Common myeloid progenitor, CD34-positive (primary cell): ENCODE measurements at regions not wholly inside any gene's neighbourhood (a gene's known extent, or its start where the extent isn't known, plus 50 kb on each side); places are given as distances from the start of the nearest gene placed in this dataset.

ENCODE experiments used
- CTCF ChIA-PET: fragments of 350-600 bp; sonication (Branson Sonifier 250); formaldehyde crosslinking; loops from one replicate; lab custom pipeline; 2021; ENCODE audit warnings: antibody characterized with exemption; lab: Charles Lee
- POLR2A ChIA-PET: fragments of 350-600 bp; sonication (Branson Sonifier 250); formaldehyde crosslinking; loops from one replicate; lab custom pipeline; 2021; ENCODE audit warnings: antibody characterized with exemption; lab: Charles Lee
- DNase-seq, 3 donors: peaks; one replicate each; pipeline versions ENCODE4 v3.0.0 to v3.0.0-alpha.2; 2013
- H3K27ac ChIP-seq, 2 experiments: 1 replicate in 1 of 2; 2 replicates in 1 of 2; pipeline ENCODE4 v1.7.0; 2013; ENCODE audit warnings: inconsistent platforms in 2 of 2, low read length in 2 of 2, mild to moderate bottlenecking in 2 of 2, low read depth in 1 of 2, moderate library complexity in 1 of 2; ENCODE audit not compliant: severe bottlenecking in 2 of 2, insufficient read depth in 1 of 2, poor library complexity in 1 of 2
- H3K27me3 ChIP-seq, 5 experiments: replicated peaks in 2 of 5; 1 replicate in 3 of 5; 2 replicates in 2 of 5; pipeline versions ENCODE4 v1.6.1 to v1.7.0; 2013; ENCODE audit warnings: low read length in 4 of 5, mild to moderate bottlenecking in 2 of 5, moderate library complexity in 2 of 5, inconsistent platforms in 1 of 5; ENCODE audit not compliant: insufficient read depth in 5 of 5, control insufficient read depth in 4 of 5
- H3K36me3 ChIP-seq, 4 experiments: 1 replicate in 2 of 4; 2 replicates in 2 of 4; pipeline versions ENCODE4 v1.6.1 to v1.7.0; 2013; ENCODE audit warnings: low read length in 3 of 4, control low read depth in 1 of 4, mild to moderate bottlenecking in 1 of 4; ENCODE audit not compliant: control insufficient read depth in 4 of 4, insufficient read depth in 4 of 4
- H3K4me1 ChIP-seq, 4 experiments: 1 replicate in 3 of 4; 2 replicates in 1 of 4; pipeline versions ENCODE4 v1.6.1 to v1.7.1; 2013; ENCODE audit warnings: low read length in 3 of 4, mild to moderate bottlenecking in 3 of 4, control low read depth in 1 of 4, inconsistent platforms in 1 of 4, moderate library complexity in 1 of 4; ENCODE audit not compliant: control insufficient read depth in 4 of 4, insufficient read depth in 4 of 4; ENCODE audit errors: control extremely low read depth in 1 of 4
- H3K4me3 ChIP-seq, 7 experiments: 1 replicate in 4 of 7; 2 replicates in 3 of 7; pipeline versions ENCODE4 v1.5.1 to v1.7.0; 2013; ENCODE audit warnings: mild to moderate bottlenecking in 7 of 7, low read length in 6 of 7, moderate library complexity in 6 of 7, inconsistent platforms in 2 of 7, low read depth in 2 of 7, control low read depth in 1 of 7; ENCODE audit not compliant: insufficient read depth in 4 of 7, control insufficient read depth in 1 of 7; ENCODE audit errors: extremely low read depth in 1 of 7
- H3K9me3 ChIP-seq, 5 experiments: 1 replicate in 4 of 5; 2 replicates in 1 of 5; pipeline versions ENCODE4 v1.6.1 to v1.7.1; 2013; ENCODE audit warnings: low read length in 4 of 5, mild to moderate bottlenecking in 2 of 5, inconsistent platforms in 1 of 5, low read depth in 1 of 5, moderate library complexity in 1 of 5; ENCODE audit not compliant: control insufficient read depth in 4 of 5, insufficient read depth in 2 of 5; ENCODE audit errors: control extremely low read depth in 1 of 5
- WGBS: methylation state at CpG from one replicate; pipeline ENCODE4 v1.1.5; 2013; ENCODE audit not compliant: insufficient coverage; 5-methylcytosine and 5-hydroxymethylcytosine counted together

DNA sequence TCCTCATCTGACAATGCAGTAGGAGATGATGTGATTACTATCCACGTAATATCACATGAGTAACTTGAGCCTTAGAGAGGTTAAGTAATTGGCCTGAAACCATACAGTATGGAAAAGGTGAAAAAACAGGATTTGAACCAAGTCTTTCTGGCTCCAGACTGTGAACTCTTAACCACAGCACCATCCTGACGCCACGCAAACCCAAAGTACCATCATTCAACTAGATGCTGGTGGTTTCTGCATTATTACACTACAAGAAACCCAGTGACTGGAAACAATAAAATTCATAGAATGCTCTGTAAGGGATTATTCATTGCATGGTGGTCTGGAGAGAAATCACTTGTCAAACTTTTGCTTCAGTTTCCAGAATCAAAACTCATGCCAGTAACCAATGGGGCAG is 90.7 kb downstream of the MAB21L3 start:
- 90% methylated on average over 2 of the region's 3 CpGs for WGBS
- H3K27ac ChIP-seq = no peak overlapping the region
- no peak overlapping the region for H3K4me3 ChIP-seq
- ChIA-PET POLR2A (no interaction called here), CTCF (no interaction called here)
- H3K9me3 ChIP-seq = peaks cover 0 to 5% (median 0%) of the 10 kb centered on the region in 5 experiments
- no peak for DNase-seq
- no peaks in the 10 kb centered on the region for H3K36me3 ChIP-seq
- H3K27me3 ChIP-seq = no peaks in the 10 kb centered on the region
- no peaks in the 10 kb centered on the region for H3K4me1 ChIP-seq

DNA sequence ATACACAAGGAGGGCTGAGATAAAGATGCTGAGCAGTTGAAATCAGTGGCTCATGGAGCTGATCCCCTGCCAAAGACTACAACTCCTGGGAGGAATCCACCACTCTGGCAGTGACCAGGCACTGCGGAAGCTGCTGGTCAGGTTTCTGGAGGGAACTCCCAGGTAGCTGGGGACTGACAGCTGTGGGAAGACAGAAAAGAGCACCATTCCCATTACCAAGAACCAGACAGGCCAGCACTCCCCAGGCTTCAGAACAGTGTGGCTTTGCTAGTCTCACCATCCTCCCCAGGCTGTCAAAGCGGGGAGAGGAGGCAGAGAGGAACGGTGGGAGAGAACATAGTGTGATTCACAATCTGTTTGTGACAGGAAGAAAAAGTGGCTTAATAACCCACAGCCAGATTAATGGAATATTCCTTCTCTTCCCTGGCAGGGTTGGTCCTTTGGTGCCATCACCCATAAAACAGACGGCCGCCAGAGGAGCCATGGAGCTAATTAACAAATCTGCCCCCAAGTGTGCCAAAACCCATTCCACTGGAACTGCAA is 92.1 kb downstream of the MAB21L3 start:
- 40% methylated on average over 1 of the region's 5 CpGs for WGBS
- POLR2A ChIA-PET = no interaction called here
- CTCF ChIA-PET = no interaction called here

DNA sequence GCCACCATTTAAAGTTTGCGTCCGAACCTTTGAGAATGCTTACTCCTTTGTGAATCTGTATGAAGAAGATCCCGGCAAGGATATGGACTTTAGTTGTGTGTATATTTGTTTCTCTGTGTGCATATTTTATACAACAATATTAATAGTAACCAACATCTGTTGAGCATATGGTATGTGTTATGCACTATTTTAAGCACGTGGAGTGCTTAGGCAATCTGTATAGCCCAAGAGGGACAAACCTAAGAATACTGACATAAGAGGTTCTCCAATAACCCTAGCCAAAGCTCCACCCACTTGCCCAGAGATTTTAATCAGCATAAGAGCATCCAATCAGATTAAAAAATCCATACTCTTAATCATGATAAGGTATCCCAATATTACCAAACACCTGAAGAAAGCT is 92.7 kb downstream of the MAB21L3 start:
- ChIA-PET CTCF (no interaction called here), POLR2A (no interaction called here)
- WGBS = no CpG with 5 or more reads among the region's 4 CpGs
- H3K9me3 ChIP-seq = peaks cover 0 to 5% (median 0%) of the 10 kb centered on the region in 5 experiments
- H3K36me3 ChIP-seq = no peaks in the 10 kb centered on the region
- no peaks in the 10 kb centered on the region for H3K27me3 ChIP-seq
- no peaks in the 10 kb centered on the region for H3K4me1 ChIP-seq
- DNase-seq = no peak
- H3K27ac ChIP-seq = no peak overlapping the region
- no peak overlapping the region for H3K4me3 ChIP-seq

More for the DNA sequence above, 92.1 kb downstream of the MAB21L3 start:
- Histone ChIP-seq H3K36me3 (no peaks in the 10 kb centered on the region), H3K4me3 (no peak overlapping the region), H3K27me3 (no peaks in the 10 kb centered on the region), H3K27ac (no peak overlapping the region), H3K4me1 (no peaks in the 10 kb centered on the region), H3K9me3 (peaks cover 0 to 5% (median 0%) of the 10 kb centered on the region in 5 experiments)
- DNase-seq = no peak

DNA sequence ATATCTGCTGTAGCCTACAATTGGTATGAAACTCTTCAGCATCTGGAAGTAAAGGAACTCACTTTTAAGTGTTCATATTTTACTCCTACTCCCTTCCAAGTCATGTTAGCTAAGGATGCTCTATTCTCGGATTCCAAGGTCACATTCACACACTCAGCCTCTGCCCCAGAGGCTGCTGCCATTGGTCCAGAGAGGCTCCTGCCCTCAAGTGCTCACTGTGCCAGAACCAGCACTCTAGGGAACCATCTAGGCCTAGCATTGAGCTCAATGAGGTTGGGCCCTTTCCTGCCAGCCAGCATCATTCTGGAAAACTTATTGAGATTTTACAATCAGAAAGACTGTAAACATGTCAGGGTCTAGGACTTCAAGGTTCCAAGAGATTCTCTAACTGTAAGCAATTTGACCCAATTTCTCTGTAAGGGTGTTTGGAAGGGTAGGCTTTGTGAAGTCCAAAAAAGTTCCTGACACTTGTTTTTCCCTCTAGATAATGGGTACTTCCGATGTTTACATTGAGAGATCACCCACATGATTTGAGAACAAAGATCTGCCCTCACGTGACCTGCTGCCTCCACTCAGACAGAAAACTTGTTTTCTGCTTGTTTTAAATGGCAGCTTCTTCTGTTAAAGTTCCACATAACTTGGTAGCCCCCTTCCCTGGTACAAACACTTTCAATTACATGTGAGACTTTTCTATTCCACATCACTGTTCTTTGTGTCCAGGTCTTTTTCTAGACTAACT is 94.9 kb downstream of the MAB21L3 start:
- no peaks in the 10 kb centered on the region for H3K27me3 ChIP-seq
- H3K4me3 ChIP-seq = no peak overlapping the region
- POLR2A ChIA-PET = no interaction called here
- no peaks in the 10 kb centered on the region for H3K36me3 ChIP-seq
- no peak overlapping the region for H3K27ac ChIP-seq
- peaks cover 0 to 5% (median 0%) of the 10 kb centered on the region in 5 experiments for H3K9me3 ChIP-seq
- 100% methylated on average over 3 of the region's 3 CpGs for WGBS
- CTCF ChIA-PET = interaction anchor here (0.5 kb wide), 1 partner anchor 66 kb away, joined by 3 read pairs; no protein-coding TSS in a partner anchor
- no peak for DNase-seq
- H3K4me1 ChIP-seq = no peaks in the 10 kb centered on the region

DNA sequence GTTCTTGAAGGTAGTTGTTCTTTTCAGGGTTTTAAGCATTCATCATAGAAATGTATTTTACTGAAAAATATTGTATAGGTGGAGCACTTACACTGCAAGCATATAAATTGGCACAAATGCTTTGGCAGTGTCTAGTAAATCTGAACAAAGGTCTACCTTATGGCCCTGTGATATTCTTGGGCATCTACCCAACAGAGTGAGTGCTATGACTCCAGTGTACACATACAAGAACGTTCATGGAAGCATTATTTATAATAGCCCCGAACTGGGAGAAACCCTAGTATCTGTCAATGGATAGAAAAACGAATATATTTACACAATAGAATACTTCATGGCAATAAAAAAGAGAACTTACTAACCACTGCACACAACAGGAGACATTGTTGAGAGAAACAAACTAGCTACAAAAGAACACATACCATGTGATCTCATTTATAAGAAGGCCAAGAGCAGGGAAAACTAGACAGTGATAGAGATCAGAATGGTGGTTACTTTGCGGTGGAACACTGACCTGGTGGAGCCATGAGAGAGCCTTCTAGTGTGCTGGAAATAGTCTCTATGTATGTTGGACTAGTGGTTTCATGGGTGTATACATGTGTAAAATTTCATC is 96.0 kb downstream of the MAB21L3 start:
- Histone ChIP-seq H3K27ac (no peak overlapping the region), H3K4me3 (no peak overlapping the region), H3K27me3 (no peaks in the 10 kb centered on the region), H3K4me1 (no peaks in the 10 kb centered on the region), H3K9me3 (peaks cover 0 to 5% (median 0%) of the 10 kb centered on the region in 5 experiments), H3K36me3 (no peaks in the 10 kb centered on the region)
- ChIA-PET POLR2A (no interaction called here), CTCF (interaction anchor here (0.7 kb wide), 1 partner anchor 507 kb away, joined by 3 read pairs; no protein-coding TSS in a partner anchor)
- WGBS = 100% methylated on average over 1 of the region's 4 CpGs
- DNase-seq = no peak

DNA sequence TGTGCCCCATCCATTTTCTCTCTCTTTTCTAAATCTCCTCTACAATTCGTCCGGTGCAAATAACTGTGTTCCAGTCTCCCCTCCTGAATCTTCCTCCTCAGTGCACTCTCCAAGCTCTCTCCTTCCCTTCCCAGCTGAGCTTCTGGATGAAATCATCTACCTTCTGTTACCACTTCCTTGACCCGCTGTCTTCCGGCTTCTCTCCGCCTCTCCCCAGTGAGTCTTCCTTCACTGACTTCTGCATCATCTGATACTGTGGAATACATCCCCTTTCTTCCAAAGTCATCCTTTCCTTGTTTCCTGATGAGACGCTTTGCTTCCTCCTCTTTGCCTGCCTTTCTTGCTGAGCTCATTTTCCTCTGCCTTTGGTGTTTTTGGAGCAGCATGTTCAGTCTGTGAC is 96.9 kb downstream of the MAB21L3 start:
- ChIA-PET CTCF (no interaction called here), POLR2A (no interaction called here)
- Histone ChIP-seq H3K4me3 (no peak overlapping the region), H3K4me1 (no peaks in the 10 kb centered on the region), H3K36me3 (no peaks in the 10 kb centered on the region), H3K27ac (no peak overlapping the region), H3K9me3 (peaks cover 0 to 8% (median 0%) of the 10 kb centered on the region in 5 experiments), H3K27me3 (no peaks in the 10 kb centered on the region)
- 90% methylated on average over 6 of the region's 6 CpGs for WGBS
- no peak for DNase-seq

DNA sequence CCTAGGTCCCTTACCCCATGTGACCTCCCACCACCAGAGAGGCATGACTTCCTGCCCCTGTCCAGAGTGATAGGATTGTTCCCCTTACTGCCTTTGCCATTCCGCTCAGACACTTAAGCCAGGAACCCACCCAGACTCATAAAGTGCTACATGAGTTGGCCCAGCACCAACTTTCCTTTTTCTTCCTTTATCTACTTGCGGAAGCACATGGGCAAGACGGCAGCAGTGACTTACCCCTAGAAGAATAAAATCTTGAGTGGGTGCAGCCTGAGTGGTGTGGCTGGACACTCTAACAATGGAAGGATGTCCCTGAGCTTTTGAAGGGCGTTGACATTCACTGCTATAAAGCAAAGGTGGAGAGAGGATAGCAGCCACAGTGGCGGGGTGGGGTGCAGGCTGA is 100.1 kb downstream of the MAB21L3 start:
- 100% methylated on average over 4 of the region's 5 CpGs for WGBS
- no peak for DNase-seq

More for the DNA sequence above, 100.1 kb downstream of the MAB21L3 start:
- H3K27me3 ChIP-seq = no peaks in the 10 kb centered on the region
- CTCF ChIA-PET = no interaction called here
- H3K4me1 ChIP-seq = no peaks in the 10 kb centered on the region
- peaks cover 0 to 3% (median 0%) of the 10 kb centered on the region in 5 experiments for H3K9me3 ChIP-seq
- H3K36me3 ChIP-seq = no peaks in the 10 kb centered on the region
- H3K27ac ChIP-seq = no peak overlapping the region
- H3K4me3 ChIP-seq = no peak overlapping the region
- POLR2A ChIA-PET = no interaction called here
